ENCODE measurements at regions not wholly inside any gene's neighbourhood (a gene's known extent, or its start where the extent isn't known, plus 50 kb on each side); places are given as distances from the start of the nearest gene placed in this dataset.
"Not testable (repeated sequence)": the region's sequence is repeated elsewhere in the genome, so short reads cannot be mapped to it uniquely, and the experiment has no call there.

DNA sequence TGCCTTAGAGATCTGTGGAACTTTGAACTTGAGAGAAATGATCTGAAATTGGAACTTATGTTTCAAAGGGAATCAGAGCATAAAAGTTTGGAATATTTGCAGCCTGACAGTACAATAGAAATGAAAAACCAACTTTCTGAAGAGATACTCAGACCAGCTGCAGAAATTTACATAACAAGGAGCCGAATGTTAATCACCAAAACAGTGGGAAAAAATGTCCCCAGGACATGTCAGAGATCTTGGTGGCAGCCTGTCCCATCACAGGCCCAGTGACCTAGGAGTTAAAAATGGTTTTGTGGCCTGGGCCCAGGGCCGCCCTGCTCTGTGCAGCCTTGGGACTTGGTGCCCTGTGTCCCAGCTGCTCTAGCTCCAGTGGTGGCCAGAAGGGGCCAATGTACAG, 88.2 kb upstream of the ADORA2B start:
- H2BK5ac ChIP-seq (ENCODE audit: low read length); H3K4me3 ChIP-seq (ENCODE audit: low read length in 2 of 2); H2BK12ac ChIP-seq (ENCODE audit: low read length); H3K27me3 ChIP-seq (ENCODE audit: control insufficient read depth in 3 of 3, insufficient read depth in 3 of 3, low read depth in 1 of 3, low read length in 3 of 3); H2AFZ ChIP-seq (ENCODE audit: low read length); DNase-seq (ENCODE audit: low spot score); H3K79me1 ChIP-seq (ENCODE audit: low read depth, low read length); H3K23ac ChIP-seq (ENCODE audit: low read depth, low read length, poor library complexity); H2BK15ac ChIP-seq (ENCODE audit: low read length); H3K18ac ChIP-seq (ENCODE audit: low read length); H3K27ac ChIP-seq (replicated peaks; ENCODE audit: low read length); H4K8ac ChIP-seq (ENCODE audit: low read depth, low read length); H3K4me1 ChIP-seq (ENCODE audit: control insufficient read depth in 2 of 2, insufficient read depth in 1 of 2, low read depth in 1 of 2, low read length in 2 of 2); H2AK5ac ChIP-seq (ENCODE audit: low read depth, low read length); H3K9me3 ChIP-seq (replicated peaks in 1 of 2; ENCODE audit: control insufficient read depth in 2 of 2, insufficient read depth in 1 of 2, low read depth in 1 of 2, low read length in 2 of 2); H3K4ac ChIP-seq (ENCODE audit: low read length); H3K4me2 ChIP-seq (ENCODE audit: insufficient read depth, low read length, poor library complexity, severe bottlenecking); H4K91ac ChIP-seq (ENCODE audit: low read depth, low read length, poor library complexity); H3K9ac ChIP-seq (ENCODE audit: low read depth, low read length, poor library complexity); H3K14ac ChIP-seq (ENCODE audit: low read length); H3K36me3 ChIP-seq (replicated peaks in 1 of 2; ENCODE audit: control insufficient read depth in 2 of 2, insufficient read depth in 2 of 2, low read length in 2 of 2); H2BK120ac ChIP-seq (ENCODE audit: low read depth, low read length): not testable (repeated sequence)
- no CpG with 5 or more reads among the region's 2 CpGs for WGBS, 2 donors (ENCODE audit: extremely low coverage in 2 of 2, insufficient read length in 2 of 2, insufficient replicate concordance in 1 of 2)

GRCh38 chr17:15858082-15858481, 86.8 kb upstream of the ADORA2B start:
- not testable (repeated sequence) for H2BK5ac ChIP-seq (ENCODE audit: low read length); H3K9me3 ChIP-seq (replicated peaks in 1 of 2; ENCODE audit: control insufficient read depth in 2 of 2, insufficient read depth in 1 of 2, low read depth in 1 of 2, low read length in 2 of 2); H3K14ac ChIP-seq (ENCODE audit: low read length); H3K27ac ChIP-seq (replicated peaks; ENCODE audit: low read length); H2AFZ ChIP-seq (ENCODE audit: low read length); H3K79me1 ChIP-seq (ENCODE audit: low read depth, low read length); H3K36me3 ChIP-seq (replicated peaks in 1 of 2; ENCODE audit: control insufficient read depth in 2 of 2, insufficient read depth in 2 of 2, low read length in 2 of 2); H2BK120ac ChIP-seq (ENCODE audit: low read depth, low read length); H2BK12ac ChIP-seq (ENCODE audit: low read length); H2BK15ac ChIP-seq (ENCODE audit: low read length); H3K4me1 ChIP-seq (ENCODE audit: control insufficient read depth in 2 of 2, insufficient read depth in 1 of 2, low read depth in 1 of 2, low read length in 2 of 2); H2AK5ac ChIP-seq (ENCODE audit: low read depth, low read length); H3K4me3 ChIP-seq (ENCODE audit: low read length in 2 of 2); H3K27me3 ChIP-seq (ENCODE audit: control insufficient read depth in 3 of 3, insufficient read depth in 3 of 3, low read depth in 1 of 3, low read length in 3 of 3); H4K91ac ChIP-seq (ENCODE audit: low read depth, low read length, poor library complexity); H3K23ac ChIP-seq (ENCODE audit: low read depth, low read length, poor library complexity); H3K9ac ChIP-seq (ENCODE audit: low read depth, low read length, poor library complexity); DNase-seq (ENCODE audit: low spot score); H3K4ac ChIP-seq (ENCODE audit: low read length); H3K4me2 ChIP-seq (ENCODE audit: insufficient read depth, low read length, poor library complexity, severe bottlenecking); H3K18ac ChIP-seq (ENCODE audit: low read length); H4K8ac ChIP-seq (ENCODE audit: low read depth, low read length)
- WGBS, 2 donors (ENCODE audit: extremely low coverage in 2 of 2, insufficient read length in 2 of 2, insufficient replicate concordance in 1 of 2): no CpG with 5 or more reads among the region's 3 CpGs

GRCh38 chr17:15860774-15861173, 84.2 kb upstream of the ADORA2B start:
- not testable (repeated sequence) for DNase-seq (ENCODE audit: low spot score); H2BK5ac ChIP-seq (ENCODE audit: low read length); H4K91ac ChIP-seq (ENCODE audit: low read depth, low read length, poor library complexity); H3K9ac ChIP-seq (ENCODE audit: low read depth, low read length, poor library complexity); H3K18ac ChIP-seq (ENCODE audit: low read length); H2BK15ac ChIP-seq (ENCODE audit: low read length); H3K9me3 ChIP-seq (replicated peaks in 1 of 2; ENCODE audit: control insufficient read depth in 2 of 2, insufficient read depth in 1 of 2, low read depth in 1 of 2, low read length in 2 of 2); H3K79me1 ChIP-seq (ENCODE audit: low read depth, low read length); H3K27ac ChIP-seq (replicated peaks; ENCODE audit: low read length); H2BK120ac ChIP-seq (ENCODE audit: low read depth, low read length); H3K4ac ChIP-seq (ENCODE audit: low read length); H3K23ac ChIP-seq (ENCODE audit: low read depth, low read length, poor library complexity); H2BK12ac ChIP-seq (ENCODE audit: low read length); H3K4me2 ChIP-seq (ENCODE audit: insufficient read depth, low read length, poor library complexity, severe bottlenecking); H3K14ac ChIP-seq (ENCODE audit: low read length); H4K8ac ChIP-seq (ENCODE audit: low read depth, low read length); H3K36me3 ChIP-seq (replicated peaks in 1 of 2; ENCODE audit: control insufficient read depth in 2 of 2, insufficient read depth in 2 of 2, low read length in 2 of 2); H3K27me3 ChIP-seq (ENCODE audit: control insufficient read depth in 3 of 3, insufficient read depth in 3 of 3, low read depth in 1 of 3, low read length in 3 of 3); H3K4me1 ChIP-seq (ENCODE audit: control insufficient read depth in 2 of 2, insufficient read depth in 1 of 2, low read depth in 1 of 2, low read length in 2 of 2); H2AFZ ChIP-seq (ENCODE audit: low read length); H3K4me3 ChIP-seq (ENCODE audit: low read length in 2 of 2); H2AK5ac ChIP-seq (ENCODE audit: low read depth, low read length)
- no CpG with 5 or more reads among the region's 5 CpGs for WGBS, 2 donors (ENCODE audit: extremely low coverage in 2 of 2, insufficient read length in 2 of 2, insufficient replicate concordance in 1 of 2)

- not testable (repeated sequence) for H3K9ac ChIP-seq (ENCODE audit: low read depth, low read length, poor library complexity); H3K18ac ChIP-seq (ENCODE audit: low read length); H3K4me2 ChIP-seq (ENCODE audit: insufficient read depth, low read length, poor library complexity, severe bottlenecking); H3K4me3 ChIP-seq (ENCODE audit: low read length in 2 of 2); H4K91ac ChIP-seq (ENCODE audit: low read depth, low read length, poor library complexity); H2BK12ac ChIP-seq (ENCODE audit: low read length); H3K4ac ChIP-seq (ENCODE audit: low read length); H3K14ac ChIP-seq (ENCODE audit: low read length); H3K27ac ChIP-seq (replicated peaks; ENCODE audit: low read length); DNase-seq (ENCODE audit: low spot score); H2BK15ac ChIP-seq (ENCODE audit: low read length); H2AFZ ChIP-seq (ENCODE audit: low read length); H3K36me3 ChIP-seq (replicated peaks in 1 of 2; ENCODE audit: control insufficient read depth in 2 of 2, insufficient read depth in 2 of 2, low read length in 2 of 2); H3K4me1 ChIP-seq (ENCODE audit: control insufficient read depth in 2 of 2, insufficient read depth in 1 of 2, low read depth in 1 of 2, low read length in 2 of 2); H3K27me3 ChIP-seq (ENCODE audit: control insufficient read depth in 3 of 3, insufficient read depth in 3 of 3, low read depth in 1 of 3, low read length in 3 of 3); H4K8ac ChIP-seq (ENCODE audit: low read depth, low read length); H2AK5ac ChIP-seq (ENCODE audit: low read depth, low read length); H3K23ac ChIP-seq (ENCODE audit: low read depth, low read length, poor library complexity); H3K9me3 ChIP-seq (replicated peaks in 1 of 2; ENCODE audit: control insufficient read depth in 2 of 2, insufficient read depth in 1 of 2, low read depth in 1 of 2, low read length in 2 of 2); H3K79me1 ChIP-seq (ENCODE audit: low read depth, low read length); H2BK5ac ChIP-seq (ENCODE audit: low read length); H2BK120ac ChIP-seq (ENCODE audit: low read depth, low read length)
- no CpG with 5 or more reads among the region's 4 CpGs for WGBS, 2 donors (ENCODE audit: extremely low coverage in 2 of 2, insufficient read length in 2 of 2, insufficient replicate concordance in 1 of 2)
These were observed 80.9 kb upstream of the ADORA2B start for GRCh38 chr17:15864061-15864460.

All from neuronal stem cell (in vitro differentiated cells).